AG08395 (cell line): ENCODE measurements at regions not wholly inside any gene's neighbourhood (a gene's known extent, or its start where the extent isn't known, plus 50 kb on each side); places are given as distances from the start of the nearest gene placed in this dataset.

Experiments
- DNase-seq: peaks from one replicate; pipeline ENCODE4 v3.0.0; 2012; ENCODE audit warnings: mixed read lengths, low spot score

- DNase-seq, result peak; percentile 87
Measured at GRCh38 chr2:20561637-20562454, 89.1 kb downstream of the HS1BP3 start.

DNA sequence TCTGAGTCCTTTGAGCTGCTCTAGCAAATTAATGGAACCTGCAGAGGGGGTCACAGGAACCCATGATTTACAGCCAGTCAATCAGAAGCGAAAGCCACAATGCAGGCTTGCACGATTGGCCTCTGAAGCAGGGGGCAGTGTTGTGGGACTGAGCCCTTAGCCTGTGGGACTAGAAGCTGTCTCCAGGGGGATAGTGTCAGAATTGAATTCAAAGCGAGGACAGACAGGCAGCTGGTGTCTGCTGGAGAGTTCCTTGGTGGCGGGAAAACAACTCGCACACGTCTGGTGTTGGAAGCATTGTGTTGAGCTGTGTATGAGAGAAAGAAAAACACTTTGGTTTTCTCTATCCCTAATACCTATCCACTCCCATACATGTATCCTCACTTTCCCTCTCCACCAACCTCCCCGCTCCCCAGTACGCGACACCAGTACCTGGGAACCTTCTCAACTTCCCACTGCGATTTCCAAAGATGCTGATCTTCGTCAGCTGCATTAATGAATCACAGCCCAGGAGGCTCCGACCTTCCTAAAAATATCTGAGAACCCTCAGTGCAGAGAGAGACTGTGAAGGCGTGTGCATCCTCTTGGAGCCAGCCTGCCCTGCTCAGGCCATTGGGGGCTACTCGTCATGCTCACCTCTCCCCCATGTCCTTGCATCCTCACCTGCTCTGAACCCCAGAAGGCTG is 88.2 kb downstream of the HS1BP3 start:
- no peak for DNase-seq

GRCh38 chr2:20563251-20563650 is 87.6 kb downstream of the HS1BP3 start:
- no peak for DNase-seq

DNA sequence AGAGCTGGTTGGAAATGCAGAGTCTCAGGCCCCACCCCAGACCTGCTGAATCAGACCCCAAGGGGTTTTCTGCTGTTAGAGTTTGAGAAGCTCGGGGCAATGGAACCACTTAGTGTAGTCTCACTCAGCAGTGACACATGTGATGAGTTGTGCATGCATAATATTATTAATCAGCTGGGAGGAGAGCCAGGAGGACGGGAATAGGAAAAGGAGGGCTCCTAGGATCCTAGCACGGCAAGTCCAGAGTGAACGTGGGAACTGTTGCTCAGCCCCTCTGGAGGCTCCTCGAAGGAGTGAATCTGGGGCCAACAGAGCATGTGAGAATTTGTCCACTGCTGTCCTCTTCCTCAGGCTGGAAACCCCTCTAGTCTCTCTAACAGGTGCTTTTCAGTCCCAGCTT is 87.1 kb downstream of the HS1BP3 start:
- peak; percentile 81 for DNase-seq

GRCh38 chr2:20565101-20565622 is 85.7 kb downstream of the HS1BP3 start:
- DNase-seq, result no peak

- DNase-seq, result no peak
Measured at GRCh38 chr2:20565623-20566236, 85.2 kb downstream of the HS1BP3 start.

DNA sequence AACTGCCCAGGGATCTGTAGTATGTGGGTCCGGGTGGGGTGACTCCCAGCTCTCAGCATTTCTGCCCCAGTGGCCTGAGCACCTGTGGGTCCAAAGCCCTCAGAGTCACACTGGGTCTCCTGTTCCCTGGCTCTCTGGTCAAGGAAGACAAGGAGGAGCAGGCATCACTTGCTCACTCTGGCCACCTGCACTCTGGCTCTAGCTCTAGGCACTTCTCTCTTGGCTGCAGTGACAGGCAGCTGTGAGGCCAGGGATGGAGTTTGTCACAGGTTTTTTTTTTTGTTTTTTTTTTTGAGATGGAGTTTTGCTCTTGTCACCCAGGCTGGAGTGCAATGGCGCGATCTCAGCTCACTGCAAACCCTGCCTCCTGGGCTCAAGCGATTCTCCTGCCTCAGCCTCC is 84.6 kb downstream of the HS1BP3 start:
- DNase-seq, result no peak

DNA sequence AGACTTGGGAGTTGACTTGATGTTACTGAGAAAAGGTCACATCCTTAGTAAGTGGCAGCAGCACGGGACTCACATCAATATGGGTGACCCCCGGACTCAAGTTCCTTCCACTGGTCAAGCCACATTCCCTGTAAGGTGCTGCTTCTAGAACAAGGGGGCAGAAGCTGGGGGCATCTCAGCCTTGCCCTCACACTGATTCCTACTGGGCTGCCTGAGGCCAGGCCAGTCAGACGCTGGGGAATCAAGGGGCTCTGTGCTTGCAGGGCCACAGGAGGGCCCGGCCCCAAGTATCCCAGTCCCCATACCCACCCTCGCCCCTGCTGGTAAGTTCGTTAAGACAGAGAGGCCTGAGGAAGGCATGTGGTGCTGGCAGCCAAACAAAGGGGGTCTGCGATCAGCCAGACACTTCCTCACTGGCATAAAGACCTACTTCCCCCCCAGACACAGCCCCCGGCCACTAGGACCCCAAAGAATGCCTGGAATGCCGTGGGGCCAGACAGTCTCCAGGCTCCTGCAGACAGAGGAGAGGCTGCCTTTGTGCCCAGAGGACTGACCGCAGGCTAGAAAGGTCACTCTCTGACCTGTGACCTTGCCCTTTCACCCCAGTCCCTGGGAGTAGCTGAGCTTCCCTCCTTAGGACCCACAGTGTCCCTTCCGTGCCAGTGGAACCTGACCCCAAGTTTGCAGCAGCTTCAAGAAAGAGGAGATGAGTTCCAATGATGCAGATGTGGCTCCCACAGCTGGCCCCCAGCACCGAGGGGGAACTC is 83.6 kb downstream of the HS1BP3 start:
- no peak for DNase-seq
